ENCODE measurements at regions not wholly inside any gene's neighbourhood (a gene's known extent, or its start where the extent isn't known, plus 50 kb on each side); places are given as distances from the start of the nearest gene placed in this dataset.

GRCh38 chr11:31939004-31939403, 127.9 kb upstream of the PAX6 start:
- no peak for DNase-seq (ENCODE audit: low read depth)
- no peak overlapping the region for H3K4me3 ChIP-seq (ENCODE audit: low read depth, low read length)
- TF ChIP-seq MAX (IDR thresholded peaks at IDR 0.05; ENCODE audit: low read depth, low read length) (no peak), CTCF (IDR thresholded peaks at IDR 0.05; ENCODE audit: low read depth, low read length) (no peak), POLR2A (IDR thresholded peaks at IDR 0.05; ENCODE audit: extremely low read depth, insufficient read length) (no peak), MYC (IDR thresholded peaks at IDR 0.05; ENCODE audit: low read depth, low read length) (no peak)

DNA sequence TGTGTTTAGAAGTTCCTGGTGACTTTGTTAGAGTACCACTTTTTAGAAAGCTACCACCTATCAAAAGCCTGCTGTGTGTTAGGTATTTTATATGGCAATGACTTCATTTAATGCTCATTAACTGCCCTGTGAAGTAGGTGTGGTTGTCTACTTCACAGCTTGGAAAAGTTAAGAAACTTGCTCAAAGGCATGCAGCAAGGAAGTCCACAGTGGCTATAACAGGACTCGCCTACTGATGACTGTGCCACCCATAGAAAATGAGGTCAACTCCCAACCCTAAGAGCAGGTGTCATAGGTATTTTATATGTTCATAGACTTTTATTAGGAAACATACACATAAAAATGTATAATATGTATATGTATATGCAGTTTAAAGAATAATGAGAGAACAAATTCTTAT, 125.2 kb upstream of the PAX6 start:
- no peak overlapping the region for H3K4me3 ChIP-seq (ENCODE audit: low read depth, low read length)
- TF ChIP-seq POLR2A (IDR thresholded peaks at IDR 0.05; ENCODE audit: extremely low read depth, insufficient read length) (no peak), MYC (IDR thresholded peaks at IDR 0.05; ENCODE audit: low read depth, low read length) (no peak), CTCF (IDR thresholded peaks at IDR 0.05; ENCODE audit: low read depth, low read length) (no peak), MAX (IDR thresholded peaks at IDR 0.05; ENCODE audit: low read depth, low read length) (no peak)
- DNase-seq (ENCODE audit: low read depth): no peak

GRCh38 chr11:31932879-31933278, 121.8 kb upstream of the PAX6 start:
- H3K4me3 ChIP-seq (ENCODE audit: low read depth, low read length): no peak overlapping the region
- TF ChIP-seq MAX (IDR thresholded peaks at IDR 0.05; ENCODE audit: low read depth, low read length) (no peak), MYC (IDR thresholded peaks at IDR 0.05; ENCODE audit: low read depth, low read length) (no peak), POLR2A (IDR thresholded peaks at IDR 0.05; ENCODE audit: extremely low read depth, insufficient read length) (no peak), CTCF (IDR thresholded peaks at IDR 0.05; ENCODE audit: low read depth, low read length) (no peak)
- no peak for DNase-seq (ENCODE audit: low read depth)

GRCh38 chr11:31927982-31928381, 116.9 kb upstream of the PAX6 start:
- TF ChIP-seq CTCF (IDR thresholded peaks at IDR 0.05; ENCODE audit: low read depth, low read length) (no peak), POLR2A (IDR thresholded peaks at IDR 0.05; ENCODE audit: extremely low read depth, insufficient read length) (no peak), MAX (IDR thresholded peaks at IDR 0.05; ENCODE audit: low read depth, low read length) (no peak), MYC (IDR thresholded peaks at IDR 0.05; ENCODE audit: low read depth, low read length) (no peak)
- no peak for DNase-seq (ENCODE audit: low read depth)

DNA sequence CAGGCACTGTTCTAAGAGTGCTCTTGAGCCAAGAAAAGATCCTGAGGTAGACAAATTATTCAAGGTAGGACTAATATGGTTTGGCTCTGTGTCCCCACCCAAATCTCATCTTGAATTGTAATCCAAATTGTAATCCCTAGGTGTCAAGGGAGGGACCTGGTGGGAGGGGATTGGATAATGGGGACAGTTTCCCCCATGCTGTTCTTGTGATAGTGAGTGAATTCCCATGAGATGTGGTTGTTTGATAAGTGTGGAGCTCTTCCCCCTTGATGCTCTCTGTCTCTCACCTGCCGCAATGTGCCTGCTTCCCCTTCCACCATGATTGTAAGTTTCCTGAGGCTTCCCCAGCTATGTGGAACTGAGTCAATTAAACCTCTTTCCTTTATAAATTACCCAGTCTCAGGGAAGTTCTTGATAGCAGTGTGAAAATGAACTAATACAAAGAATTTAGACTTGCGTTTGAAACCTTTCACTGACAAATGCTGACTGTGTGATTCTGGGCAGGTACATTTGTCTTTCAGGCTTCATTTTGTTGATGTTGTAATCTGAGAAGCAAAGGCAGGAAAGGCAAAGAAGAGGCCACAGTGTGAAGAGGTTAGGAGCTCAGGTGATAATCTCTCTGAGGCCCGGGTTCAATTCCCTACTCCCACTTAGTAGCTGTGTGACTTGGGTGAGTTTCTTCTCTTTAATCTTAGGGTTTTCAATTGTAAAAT, 115.8 kb upstream of the PAX6 start:
- DNase-seq (ENCODE audit: low read depth): no peak
- no peak overlapping the region for H3K4me3 ChIP-seq (ENCODE audit: low read depth, low read length)
- TF ChIP-seq MAX (IDR thresholded peaks at IDR 0.05; ENCODE audit: low read depth, low read length): no peak
- no peak for TF ChIP-seq MYC (IDR thresholded peaks at IDR 0.05; ENCODE audit: low read depth, low read length)
- TF ChIP-seq CTCF (IDR thresholded peaks at IDR 0.05; ENCODE audit: low read depth, low read length): no peak
- no peak for TF ChIP-seq POLR2A (IDR thresholded peaks at IDR 0.05; ENCODE audit: extremely low read depth, insufficient read length)

More at GRCh38 chr11:31927982-31928381, 116.9 kb upstream of the PAX6 start:
- no peak overlapping the region for H3K4me3 ChIP-seq (ENCODE audit: low read depth, low read length)

Measured in NB4 (cell line).